ENCODE measurements at regions not wholly inside any gene's neighbourhood (a gene's known extent, or its start where the extent isn't known, plus 50 kb on each side); places are given as distances from the start of the nearest gene placed in this dataset.

GRCh38 chr2:16764487-16764886 lies 98.9 kb upstream of the CYRIA start:
- no peak for TF ChIP-seq SIN3A (IDR thresholded peaks at IDR 0.05; ENCODE audit: borderline replicate concordance, insufficient read depth, low read depth, low read length)
- no peak for TF ChIP-seq POLR2AphosphoS5 (IDR thresholded peaks at IDR 0.05; ENCODE audit: low read depth, low read length)
- TF ChIP-seq TCF7L2 (IDR thresholded peaks at IDR 0.05; ENCODE audit: low read depth, low read length): no peak
- TF ChIP-seq, protein P1, sequence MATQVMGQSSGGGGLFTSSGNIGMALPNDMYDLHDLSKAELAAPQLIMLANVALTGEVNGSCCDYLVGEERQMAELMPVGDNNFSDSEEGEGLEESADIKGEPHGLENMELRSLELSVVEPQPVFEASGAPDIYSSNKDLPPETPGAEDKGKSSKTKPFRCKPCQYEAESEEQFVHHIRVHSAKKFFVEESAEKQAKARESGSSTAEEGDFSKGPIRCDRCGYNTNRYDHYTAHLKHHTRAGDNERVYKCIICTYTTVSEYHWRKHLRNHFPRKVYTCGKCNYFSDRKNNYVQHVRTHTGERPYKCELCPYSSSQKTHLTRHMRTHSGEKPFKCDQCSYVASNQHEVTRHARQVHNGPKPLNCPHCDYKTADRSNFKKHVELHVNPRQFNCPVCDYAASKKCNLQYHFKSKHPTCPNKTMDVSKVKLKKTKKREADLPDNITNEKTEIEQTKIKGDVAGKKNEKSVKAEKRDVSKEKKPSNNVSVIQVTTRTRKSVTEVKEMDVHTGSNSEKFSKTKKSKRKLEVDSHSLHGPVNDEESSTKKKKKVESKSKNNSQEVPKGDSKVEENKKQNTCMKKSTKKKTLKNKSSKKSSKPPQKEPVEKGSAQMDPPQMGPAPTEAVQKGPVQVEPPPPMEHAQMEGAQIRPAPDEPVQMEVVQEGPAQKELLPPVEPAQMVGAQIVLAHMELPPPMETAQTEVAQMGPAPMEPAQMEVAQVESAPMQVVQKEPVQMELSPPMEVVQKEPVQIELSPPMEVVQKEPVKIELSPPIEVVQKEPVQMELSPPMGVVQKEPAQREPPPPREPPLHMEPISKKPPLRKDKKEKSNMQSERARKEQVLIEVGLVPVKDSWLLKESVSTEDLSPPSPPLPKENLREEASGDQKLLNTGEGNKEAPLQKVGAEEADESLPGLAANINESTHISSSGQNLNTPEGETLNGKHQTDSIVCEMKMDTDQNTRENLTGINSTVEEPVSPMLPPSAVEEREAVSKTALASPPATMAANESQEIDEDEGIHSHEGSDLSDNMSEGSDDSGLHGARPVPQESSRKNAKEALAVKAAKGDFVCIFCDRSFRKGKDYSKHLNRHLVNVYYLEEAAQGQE (IDR thresholded peaks at IDR 0.05; ENCODE audit: insufficient read depth in 1 of 2, low read depth in 2 of 2, low read length in 1 of 2): no peak
- no peak for TF ChIP-seq CTCF (IDR thresholded peaks at IDR 0.05)
- no peak for DNase-seq (ENCODE audit: low read depth, low spot score)
- intact Hi-C loops (cut with micrococcal nuclease; ENCODE audit: unreplicated experiment) (no loop called here), in situ Hi-C loops (cut with HindIII; ENCODE audit: low pct_unique_long_range_greater_than_20kb, low sequenced_read_pairs) (no loop called here)
- H3K36me3 ChIP-seq (ENCODE audit: control insufficient read depth, insufficient read depth, low read length): no peaks in the 10 kb centered on the region
- no peaks in the 10 kb centered on the region for H3K4me1 ChIP-seq (ENCODE audit: control insufficient read depth, insufficient read depth, low read length)
- no peaks in the 10 kb centered on the region for H3K9me3 ChIP-seq (ENCODE audit: control insufficient read depth, insufficient read depth, low read depth, low read length)
- H3K4me3 ChIP-seq (ENCODE audit: low read depth in 2 of 2, low read length in 2 of 2): no peak overlapping the region
- no TSS peak for BruUV-seq (replicated peaks)
- POLR2A ChIA-PET: no interaction called here
- no peak for ATAC-seq
- CTCF ChIA-PET: no interaction called here
- H3K27me3 ChIP-seq (ENCODE audit: control insufficient read depth, insufficient read depth, low read length): peaks cover 3% of the 10 kb centered on the region; the same call in 1 of the 2 replicates
- no peak overlapping the region for H3K27ac ChIP-seq (ENCODE audit: low read length)

DNA sequence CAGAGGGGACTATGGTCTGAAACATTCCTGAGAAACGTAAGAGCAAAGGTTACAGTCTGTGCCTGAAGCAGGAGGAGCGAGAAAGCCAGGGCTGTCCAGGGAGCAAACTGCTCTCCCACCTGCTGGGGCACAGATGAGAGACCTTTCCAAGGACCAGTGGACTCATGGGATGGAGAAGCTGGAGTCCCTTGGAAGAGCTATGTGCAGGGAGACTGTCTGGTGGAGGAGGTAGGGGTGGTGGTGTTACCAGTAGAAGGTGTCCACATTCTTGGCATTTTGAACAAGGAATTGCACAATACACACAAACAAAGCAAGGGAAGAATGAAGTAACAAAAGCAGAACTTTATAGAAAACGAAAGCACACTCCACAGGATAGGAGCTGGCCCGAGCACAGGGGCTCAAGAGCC lies 97.9 kb upstream of the CYRIA start:
- Histone ChIP-seq H3K27ac (ENCODE audit: low read length) (no peak overlapping the region), H3K27me3 (ENCODE audit: control insufficient read depth, insufficient read depth, low read length) (no peaks in the 10 kb centered on the region; the same call in 1 of the 2 replicates), H3K4me1 (ENCODE audit: control insufficient read depth, insufficient read depth, low read length) (no peaks in the 10 kb centered on the region), H3K9me3 (ENCODE audit: control insufficient read depth, insufficient read depth, low read depth, low read length) (no peaks in the 10 kb centered on the region), H3K4me3 (ENCODE audit: low read depth in 2 of 2, low read length in 2 of 2) (no peak overlapping the region), H3K36me3 (ENCODE audit: control insufficient read depth, insufficient read depth, low read length) (no peaks in the 10 kb centered on the region)
- intact Hi-C loops (cut with micrococcal nuclease; ENCODE audit: unreplicated experiment) (no loop called here), in situ Hi-C loops (cut with HindIII; ENCODE audit: low pct_unique_long_range_greater_than_20kb, low sequenced_read_pairs) (no loop called here)
- POLR2A ChIA-PET: no interaction called here
- TF ChIP-seq TCF7L2 (IDR thresholded peaks at IDR 0.05; ENCODE audit: low read depth, low read length) (no peak), SIN3A (IDR thresholded peaks at IDR 0.05; ENCODE audit: borderline replicate concordance, insufficient read depth, low read depth, low read length) (no peak), CTCF (IDR thresholded peaks at IDR 0.05) (no peak), POLR2AphosphoS5 (IDR thresholded peaks at IDR 0.05; ENCODE audit: low read depth, low read length) (no peak)
- TF ChIP-seq, protein P1 (IDR thresholded peaks at IDR 0.05; ENCODE audit: insufficient read depth in 1 of 2, low read depth in 2 of 2, low read length in 1 of 2): no peak
- BruUV-seq (replicated peaks): no TSS peak
- DNase-seq (ENCODE audit: low read depth, low spot score): no peak
- CTCF ChIA-PET: no interaction called here
- ATAC-seq: no peak

Data from Panc1 (cell line).